Amniotic stem cell (primary cell): ENCODE measurements at regions not wholly inside any gene's neighbourhood (a gene's known extent, or its start where the extent isn't known, plus 50 kb on each side); places are given as distances from the start of the nearest gene placed in this dataset.
"Not testable (repeated sequence)": the region's sequence is repeated elsewhere in the genome, so short reads cannot be mapped to it uniquely, and the experiment has no call there.

Experiments
- DNase-seq: peaks from one replicate; lab custom pipeline; 2025; lab: John Stamatoyannopoulos, UW

DNA sequence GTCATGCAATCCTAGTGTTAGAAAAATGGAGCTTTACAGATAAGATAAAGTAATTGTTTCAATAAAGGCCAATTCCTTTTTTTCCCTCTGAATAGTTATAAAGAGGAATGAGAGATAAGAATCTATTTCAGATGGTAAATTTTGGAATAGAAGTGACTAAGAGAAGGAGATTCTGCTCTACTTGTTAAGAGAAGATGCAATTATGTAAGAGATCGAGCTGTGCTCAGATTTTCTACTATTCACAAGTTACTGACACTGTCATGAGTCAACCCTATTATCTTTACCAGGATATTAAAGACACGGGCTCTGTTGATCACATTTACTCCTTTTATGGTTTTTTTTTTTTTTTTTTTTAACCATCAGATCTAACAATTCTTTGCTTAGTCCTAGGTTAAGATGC lies 511.3 kb downstream of the ARL4A start:
- DNase-seq, result no peak

DNA sequence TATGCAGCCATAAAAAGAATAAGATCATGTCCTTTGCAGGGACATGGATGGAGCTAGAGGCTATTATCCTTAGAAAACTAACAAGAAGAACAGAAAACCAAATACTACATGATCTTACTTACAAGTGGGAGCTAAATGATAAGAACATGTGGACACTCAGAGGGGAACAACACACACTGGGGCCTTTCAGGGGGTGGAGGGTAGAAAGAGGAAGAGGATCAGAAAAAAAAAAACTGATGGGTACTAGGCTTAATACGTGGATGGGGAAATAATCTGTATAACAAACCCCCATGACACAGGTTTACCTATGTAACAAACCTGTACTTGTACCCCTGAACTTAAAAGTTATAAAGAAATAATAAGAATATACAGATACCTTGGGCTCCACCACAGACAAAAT lies 514.2 kb downstream of the ARL4A start:
- no peak for DNase-seq

DNA sequence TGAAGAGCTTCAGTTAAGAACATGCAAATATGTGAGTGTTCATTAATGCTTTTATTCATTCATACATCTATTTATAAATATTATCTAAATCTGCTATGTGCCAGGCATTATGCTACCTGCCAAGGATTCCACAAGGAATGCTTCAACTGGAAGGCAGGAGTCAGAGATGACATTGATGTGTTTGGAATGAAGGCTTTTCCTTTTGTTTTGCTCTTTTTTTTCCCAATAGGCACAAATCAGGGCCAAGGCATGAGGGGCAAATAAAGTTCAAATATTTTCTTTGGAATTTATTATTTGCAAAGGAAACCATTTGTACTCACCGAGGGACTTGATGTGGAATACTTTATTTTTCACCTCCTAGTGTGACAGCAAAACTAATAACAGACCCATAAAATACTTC lies 530.3 kb downstream of the ARL4A start:
- no peak for DNase-seq

- no peak for DNase-seq
These were observed 537.6 kb downstream of the ARL4A start for GRCh38 chr7:13225068-13225467.

DNA sequence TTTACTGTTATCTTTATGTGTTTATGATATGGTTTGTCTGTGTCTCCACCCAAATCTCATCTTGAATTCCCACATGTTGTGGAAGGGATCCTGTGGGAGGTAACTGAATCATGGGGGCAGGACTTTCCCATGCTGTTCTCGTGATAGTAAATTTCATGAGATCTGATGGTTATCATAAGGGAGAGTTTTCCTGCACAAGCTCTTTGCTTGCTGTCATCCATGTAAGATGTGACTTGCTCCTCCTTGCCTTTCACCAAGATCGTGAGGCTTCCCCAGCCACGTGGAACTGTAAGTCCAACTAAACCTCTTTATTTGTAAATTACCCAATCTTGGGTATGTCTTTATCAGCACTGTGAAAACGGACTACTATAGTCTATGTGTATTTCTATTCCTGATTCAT lies 539.0 kb downstream of the ARL4A start:
- DNase-seq, result no peak

- DNase-seq, result no peak
These were observed 543.8 kb downstream of the ARL4A start for GRCh38 chr7:13231216-13231615.

- DNase-seq, result no peak
These were observed 548.0 kb downstream of the ARL4A start for GRCh38 chr7:13235436-13235835.

GRCh38 chr7:13236026-13236425 lies 548.6 kb downstream of the ARL4A start:
- no peak for DNase-seq

DNA sequence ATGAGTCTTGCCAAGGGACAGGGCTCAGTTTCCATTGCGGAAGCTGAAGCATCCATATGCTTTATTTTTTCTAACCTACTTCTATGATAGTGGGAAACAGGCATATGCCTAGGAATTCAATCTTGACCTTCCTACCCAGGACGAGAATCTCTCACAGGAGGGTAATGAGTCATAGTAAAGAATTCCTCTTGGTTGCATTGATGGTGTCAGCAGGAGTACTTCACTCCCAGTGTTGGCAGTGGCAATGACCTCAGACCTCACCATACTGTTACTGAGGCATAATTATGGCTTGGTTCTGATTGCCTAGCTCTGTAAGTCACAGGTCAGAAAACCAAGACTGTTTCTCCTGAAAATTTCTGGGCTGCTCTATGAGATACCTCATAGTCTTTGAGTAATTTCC lies 552.9 kb downstream of the ARL4A start:
- DNase-seq, result no peak

GRCh38 chr7:13241416-13241815 lies 554.0 kb downstream of the ARL4A start:
- DNase-seq, result no peak

DNA sequence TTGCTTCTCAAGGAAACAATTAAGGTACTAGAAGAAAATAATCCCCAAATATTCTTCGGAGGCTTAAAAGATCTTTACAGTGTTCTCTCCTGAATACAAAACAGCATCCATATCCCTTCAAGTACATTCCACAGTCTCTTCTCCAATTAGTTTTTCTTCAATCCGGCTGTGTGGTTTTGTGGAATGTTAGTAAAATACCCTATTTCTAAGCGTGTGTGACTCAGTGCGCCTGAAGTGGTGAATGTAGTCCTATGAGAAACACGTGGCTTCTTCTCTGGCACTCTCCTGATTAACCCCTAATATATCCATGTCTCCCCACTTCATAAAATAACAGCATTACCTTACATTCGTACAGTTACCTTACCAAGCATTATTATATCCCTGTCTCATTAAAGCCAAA lies 570.2 kb downstream of the ARL4A start:
- no peak for DNase-seq

DNA sequence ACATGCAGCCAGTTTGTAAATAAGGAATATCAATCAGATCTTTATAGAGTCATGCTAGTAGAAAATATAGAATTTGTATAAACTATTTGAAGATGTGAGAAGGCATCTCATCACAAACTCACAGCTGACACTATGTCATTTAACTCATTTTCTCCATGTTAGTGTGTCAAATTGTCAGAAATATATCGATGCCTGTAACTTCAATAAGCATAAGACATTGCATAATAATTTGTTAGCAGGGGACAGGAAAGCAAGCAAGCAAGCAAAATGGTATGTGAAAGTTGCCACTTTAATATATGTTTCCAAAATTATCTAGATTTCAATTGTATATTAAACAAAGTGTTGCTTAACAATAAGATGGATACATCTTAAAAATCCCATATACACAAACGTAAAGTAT lies 571.0 kb downstream of the ARL4A start:
- DNase-seq, result no peak

- no peak for DNase-seq
These were observed 572.5 kb downstream of the ARL4A start for GRCh38 chr7:13259930-13260329.

DNA sequence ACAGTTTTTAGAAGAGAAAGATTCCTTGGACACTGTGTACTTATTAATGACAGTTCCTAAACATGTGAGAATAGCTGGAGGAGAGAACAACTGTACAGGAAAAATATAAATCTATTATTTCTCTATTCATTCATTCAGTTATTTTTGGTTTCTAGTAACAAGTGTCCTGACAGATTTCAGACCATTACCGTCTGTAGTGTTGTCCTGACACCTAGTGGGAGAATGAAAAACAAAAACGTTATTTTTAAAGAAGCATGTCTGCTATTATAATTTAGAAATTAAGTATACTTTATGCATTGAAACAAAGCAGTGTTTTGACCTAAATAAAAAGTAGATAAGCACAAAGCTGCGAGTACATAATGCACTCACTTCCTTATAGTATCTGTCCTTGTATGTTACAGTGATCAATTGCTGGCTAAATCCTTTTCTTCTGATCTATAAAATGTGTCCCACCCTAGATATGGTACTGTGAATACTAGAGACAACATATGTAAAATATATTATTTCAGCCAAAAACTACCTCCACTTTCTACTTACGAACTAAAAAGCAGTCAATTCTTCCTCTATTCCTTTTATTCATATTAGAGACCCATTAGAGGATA lies 575.6 kb downstream of the ARL4A start:
- DNase-seq, result no peak

- DNase-seq, result no peak
These were observed 577.8 kb downstream of the ARL4A start for GRCh38 chr7:13265271-13265670.

- DNase-seq, result not testable (repeated sequence)
These were observed 586.8 kb downstream of the ARL4A start for GRCh38 chr7:13274205-13274604.

- no peak for DNase-seq
These were observed 589.5 kb downstream of the ARL4A start for GRCh38 chr7:13276977-13277376.

GRCh38 chr7:13278020-13278419 lies 590.6 kb downstream of the ARL4A start:
- DNase-seq, result no peak

DNA sequence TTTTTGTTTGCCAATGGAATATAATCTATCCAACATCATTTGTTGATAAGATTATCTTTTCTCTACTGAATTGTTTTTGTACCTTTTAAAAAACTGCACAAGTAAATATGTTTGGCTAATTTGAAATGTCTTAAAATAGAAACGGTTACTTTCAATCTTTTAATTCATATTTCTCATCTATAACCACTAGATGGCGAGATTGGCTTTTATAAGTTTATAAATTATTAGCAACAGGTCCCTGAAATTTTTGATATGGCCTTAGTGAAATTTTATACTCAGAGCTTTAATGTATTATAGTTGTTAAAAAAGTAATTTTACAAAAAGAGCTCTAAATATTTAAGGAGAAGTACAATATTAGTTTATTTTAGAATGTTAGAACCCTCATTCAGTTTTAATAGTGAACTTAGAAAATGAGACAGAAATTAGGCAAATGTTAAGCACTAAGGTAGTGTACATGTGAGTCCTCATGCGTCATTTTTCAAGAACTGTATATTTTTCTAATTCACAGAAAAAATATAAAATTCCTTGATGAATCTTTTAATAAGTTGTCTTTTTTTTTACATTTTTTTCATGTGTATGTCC lies 592.5 kb downstream of the ARL4A start:
- no peak for DNase-seq

- DNase-seq, result peak; percentile 18
These were observed 595.0 kb downstream of the ARL4A start for GRCh38 chr7:13282377-13282980.

DNA sequence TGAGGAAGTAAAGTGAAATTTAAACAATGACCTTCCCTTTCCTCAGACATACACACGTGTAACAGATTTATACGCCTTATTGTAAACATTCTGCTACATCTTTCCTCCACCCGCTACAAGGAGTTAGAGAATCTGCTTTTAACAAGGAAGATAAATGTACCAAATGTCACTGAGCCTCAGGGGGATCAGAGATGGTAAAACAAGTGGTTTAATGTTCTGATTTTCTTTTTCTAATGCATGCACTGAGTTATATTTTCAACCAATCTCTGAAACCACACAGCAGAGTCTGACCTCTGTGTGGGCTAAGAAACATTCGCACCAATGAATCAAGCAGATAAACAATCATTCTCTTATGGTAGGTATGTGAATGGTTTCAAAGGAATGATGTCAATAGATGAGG lies 599.5 kb downstream of the ARL4A start:
- no peak for DNase-seq

GRCh38 chr7:13288516-13288915 lies 601.1 kb downstream of the ARL4A start:
- DNase-seq, result no peak

DNA sequence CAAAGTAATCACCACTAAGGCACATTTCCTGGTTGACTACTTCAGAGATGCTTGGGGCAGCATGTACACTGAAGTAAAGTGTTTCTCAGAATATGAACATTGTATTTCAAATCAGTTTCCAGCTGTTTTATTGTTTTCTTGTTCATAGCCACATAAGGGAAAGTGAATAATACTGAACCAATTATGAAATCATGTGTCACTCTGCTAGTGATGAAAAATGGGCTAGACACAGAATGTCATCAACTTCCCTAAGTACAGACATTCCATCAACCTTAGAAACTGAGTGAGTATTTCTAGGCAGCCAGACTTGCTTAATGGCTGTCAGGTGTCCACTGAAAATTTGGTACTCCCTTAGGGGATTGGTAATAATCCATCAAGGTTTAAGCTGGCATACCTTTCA lies 603.5 kb downstream of the ARL4A start:
- no peak for DNase-seq
